SU-DHL-6 (cell line): ENCODE measurements at regions not wholly inside any gene's neighbourhood (a gene's known extent, or its start where the extent isn't known, plus 50 kb on each side); places are given as distances from the start of the nearest gene placed in this dataset.

Experiments used
- CTCF ChIP-seq: fragments of 200-600 bp; sonication (generic); IDR thresholded peaks from one replicate; pipeline ENCODE4 v1.5.1; 2017; ENCODE audit warnings: antibody characterized with exemption, mild to moderate bottlenecking, low read length, moderate library complexity; ENCODE audit not compliant: insufficient read depth, poor library complexity, severe bottlenecking
- EZH2phosphoT487 ChIP-seq: fragments of 200-600 bp; sonication (generic), shearing (Covaris generic); conservative IDR thresholded peaks from 2 replicates; pipeline ENCODE4 v1.6.1; 2018; ENCODE audit warnings: mild to moderate bottlenecking, antibody characterized with exemption, low read length, moderate library complexity, mixed read lengths

GRCh38 chr13:76825430-76825829 lies 60.8 kb downstream of the KCTD12 start:
- no peak for TF ChIP-seq CTCF
- no peak for TF ChIP-seq EZH2phosphoT487
